SK-N-SH (cell line): ENCODE measurements at regions not wholly inside any gene's neighbourhood (a gene's known extent, or its start where the extent isn't known, plus 50 kb on each side); places are given as distances from the start of the nearest gene placed in this dataset.

ENCODE experiments used
- CTCF ChIA-PET: fragments of 300-600, 350-600 bp; formaldehyde crosslinking; extraction: SDS; loops from one replicate; lab custom pipeline; 2021; lab: Yijun Ruan, JAX
- POLR2A ChIA-PET: fragments of 350-600 bp; sonication (Branson Sonifier 250); formaldehyde crosslinking; extraction: SDS; loops from one replicate; lab custom pipeline; 2020; ENCODE audit warnings: antibody characterized with exemption, inconsistent platforms; lab: Yijun Ruan, JAX
- DNase-seq: peaks from one replicate; pipeline ENCODE4 v3.0.0; 2012
- H2AFZ ChIP-seq: fragments of 200-600 bp; sonication (generic); 2 replicates; pipeline ENCODE4 v1.8.1; 2016; ENCODE audit warnings: antibody characterized with exemption, mild to moderate bottlenecking, low read depth
- H3F3A ChIP-seq: fragments of 200-600 bp; sonication (generic); replicated peaks from 2 replicates; pipeline ENCODE3; 2016; ENCODE audit warnings: antibody characterized with exemption, mild to moderate bottlenecking; ENCODE audit not compliant: insufficient read depth
- H3K27ac ChIP-seq, 2 experiments: fragments of 200-500 bp in 1 of 2; fragments of 200-600 bp in 1 of 2; sonication (Bioruptor generic) in 1 of 2; sonication (generic), shearing (Covaris generic) in 1 of 2; 2 replicates each; pipeline versions ENCODE4 v1.5.1 to v1.6.1; 2014 to 2016; ENCODE audit warnings: low read depth in 2 of 2, inconsistent platforms in 1 of 2, low read length in 1 of 2, mild to moderate bottlenecking in 1 of 2, mixed read lengths in 1 of 2
- H3K27me3 ChIP-seq: fragments of 200-600 bp; sonication (generic), shearing (Covaris generic); 2 replicates; pipeline ENCODE4 v1.6.1; 2016; ENCODE audit warnings: mixed run types; ENCODE audit not compliant: insufficient read depth
- H3K36me3 ChIP-seq, 2 experiments: fragments of 200-500 bp in 1 of 2; fragments of 200-600 bp in 1 of 2; sonication (Bioruptor generic) in 1 of 2; sonication (generic) in 1 of 2; replicated peaks in 1 of 2; 2 replicates each; pipeline versions ENCODE3 to v1.5.1; 2014 to 2016; ENCODE audit warnings: low read length in 1 of 2, mild to moderate bottlenecking in 1 of 2; ENCODE audit not compliant: insufficient read depth in 2 of 2, control insufficient read depth in 1 of 2
- H3K4me1 ChIP-seq, 2 experiments: fragments of 200-500 bp in 1 of 2; fragments of 200-600 bp in 1 of 2; sonication (Bioruptor generic) in 1 of 2; sonication (generic), shearing (Covaris generic) in 1 of 2; 2 replicates each; pipeline versions ENCODE4 v1.5.1 to v1.6.1; 2014 to 2016; ENCODE audit warnings: low read depth in 1 of 2, low read length in 1 of 2, mixed run types in 1 of 2; ENCODE audit not compliant: insufficient read depth in 2 of 2, control insufficient read depth in 1 of 2
- H3K4me2 ChIP-seq: fragments of 200-600 bp; sonication (generic), shearing (Covaris generic); 2 replicates; pipeline ENCODE4 v1.6.1; 2017; ENCODE audit warnings: mixed run types
- H3K4me3 ChIP-seq, 2 experiments: fragments of 200-500 bp in 1 of 2; fragments of 200-600 bp in 1 of 2; sonication (Bioruptor generic) in 1 of 2; sonication (generic), shearing (Covaris generic) in 1 of 2; 2 replicates each; pipeline versions ENCODE4 v1.5.1 to v1.8.1; 2014 to 2016; ENCODE audit warnings: low read depth in 2 of 2, inconsistent platforms in 1 of 2, low read length in 1 of 2, mild to moderate bottlenecking in 1 of 2, mixed read lengths in 1 of 2, moderate library complexity in 1 of 2
- H3K79me2 ChIP-seq: fragments of 200-600 bp; sonication (generic); 2 replicates; pipeline ENCODE4 v1.8.1; 2017; ENCODE audit warnings: mild to moderate bottlenecking; ENCODE audit not compliant: insufficient read depth
- H3K9ac ChIP-seq: fragments of 200-600 bp; sonication (generic); 2 replicates; pipeline ENCODE4 v1.6.1; 2017; ENCODE audit warnings: mixed run types
- H3K9me2 ChIP-seq: fragments of 200-600 bp; sonication (generic); 2 replicates; pipeline ENCODE4 v1.6.1; 2017; ENCODE audit warnings: mixed run types
- H3K9me3 ChIP-seq: fragments of 200-600 bp; sonication (generic); 2 replicates; pipeline ENCODE4 v1.6.1; 2017; ENCODE audit warnings: mixed run types, mild to moderate bottlenecking, moderate library complexity
- H4K20me1 ChIP-seq: fragments of 200-600 bp; sonication (generic); 2 replicates; pipeline ENCODE4 v1.6.1; 2017; ENCODE audit warnings: mild to moderate bottlenecking, mixed run types; ENCODE audit not compliant: insufficient read depth
- CHD2 ChIP-seq: fragments of 150-350 bp; IDR thresholded peaks from 2 replicates; pipeline ENCODE4 v1.6.1; 2018; ENCODE audit warnings: low read length; ENCODE audit not compliant: partially characterized antibody
- EZH2phosphoT487 ChIP-seq: fragments of 200-600 bp; sonication (generic); IDR thresholded peaks from 2 replicates; pipeline ENCODE4 v1.6.1; 2017; ENCODE audit warnings: low read depth, mixed run types, mild to moderate bottlenecking, antibody characterized with exemption, moderate library complexity, borderline replicate concordance
- GABPA ChIP-seq: IDR thresholded peaks from 2 replicates; pipeline ENCODE4 v1.4.0; 2012; ENCODE audit warnings: low read depth, mild to moderate bottlenecking
- JUND ChIP-seq: IDR thresholded peaks from 2 replicates; pipeline ENCODE4 v1.4.0; 2012
- MXI1 ChIP-seq: IDR thresholded peaks from 2 replicates; pipeline ENCODE4 v1.6.1; 2012; ENCODE audit warnings: mild to moderate bottlenecking, low read depth, low read length, improper control_type of control experiment
- NRF1 ChIP-seq: IDR thresholded peaks from 2 replicates; pipeline ENCODE4 v1.6.1; 2012; ENCODE audit warnings: low read depth, mild to moderate bottlenecking, low read length
- RAD21 ChIP-seq: IDR thresholded peaks from 2 replicates; pipeline ENCODE4 v1.6.1; 2012; ENCODE audit warnings: mild to moderate bottlenecking, low read length
- RCOR1 ChIP-seq: fragments of 150-350 bp; IDR thresholded peaks from 2 replicates; pipeline ENCODE4 v1.6.1; 2017; ENCODE audit warnings: antibody characterized with exemption, low read length
- TAF1 ChIP-seq: IDR thresholded peaks from 2 replicates; pipeline ENCODE4 v1.6.1; 2012; ENCODE audit warnings: low read depth, mild to moderate bottlenecking, low read length, moderate library complexity, borderline replicate concordance
- YY1 ChIP-seq: IDR thresholded peaks from 2 replicates; pipeline ENCODE4 v1.4.0; 2012; ENCODE audit warnings: low read depth, mild to moderate bottlenecking
- WGBS: methylation state at CpG from one replicate; pipeline ENCODE4 v1.1.6; 2017; ENCODE audit warnings: low lambda C conversion rate; 5-methylcytosine and 5-hydroxymethylcytosine counted together
- TF ChIP-seq, protein P1 (sequence below): fragments of 150-350 bp; IDR thresholded peaks from 2 replicates; pipeline ENCODE4 v1.6.1; 2016; ENCODE audit warnings: mild to moderate bottlenecking, low read depth, low read length
- TF ChIP-seq, protein P2 (sequence below): IDR thresholded peaks from 2 replicates; pipeline ENCODE4; 2012
- TF ChIP-seq, protein P3 (sequence below): fragments of 150-350 bp; IDR thresholded peaks from 2 replicates; pipeline ENCODE4 v1.6.1; 2017; ENCODE audit warnings: antibody characterized with exemption, low read length, low read depth, borderline replicate concordance
- TF ChIP-seq, protein P4 (sequence below): IDR thresholded peaks from 2 replicates; pipeline ENCODE4 v1.6.1; 2012; ENCODE audit warnings: mild to moderate bottlenecking, low read depth, low read length, moderate library complexity

DNA sequence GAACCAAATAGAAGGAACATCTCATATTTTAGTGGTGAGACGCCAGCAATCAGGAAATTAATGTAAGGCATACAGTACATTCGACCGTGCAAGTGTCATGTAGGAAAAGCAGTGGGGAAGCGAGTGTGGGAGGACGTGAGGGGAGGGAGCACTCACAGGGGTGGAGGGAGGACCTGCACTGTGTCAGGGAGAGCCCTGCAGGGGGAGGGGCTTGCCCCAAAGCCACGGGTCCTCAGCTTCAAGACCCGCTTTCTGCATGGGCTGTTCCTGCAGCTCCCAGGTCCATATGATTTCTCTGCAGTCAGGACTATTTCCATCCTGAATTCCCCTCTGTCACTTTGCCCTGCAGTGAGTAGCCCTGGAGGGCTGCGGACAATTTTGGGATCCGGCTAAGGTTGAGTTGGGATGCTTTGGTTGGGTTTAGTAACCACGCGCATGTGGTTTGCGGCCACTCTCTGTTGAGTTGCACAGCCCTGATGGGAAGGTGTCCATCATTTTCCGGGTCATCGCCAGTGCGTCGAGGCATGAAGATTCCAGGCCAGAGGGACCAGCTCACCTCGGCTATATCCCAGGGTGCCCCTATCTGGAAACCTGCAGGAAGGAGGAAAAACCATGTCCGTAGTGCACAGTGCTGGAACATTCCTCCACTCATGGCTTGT, 61.9 kb downstream of the IRX1 start:
- Histone ChIP-seq H3K27me3 (no peaks in the 10 kb centered on the region), H4K20me1 (no peaks in the 10 kb centered on the region), H2AFZ (no peak overlapping the region), H3K9me2 (no peaks in the 10 kb centered on the region), H3K4me3 (no peak overlapping the region), H3K9ac (no peak overlapping the region), H3K4me1 (no peaks in the 10 kb centered on the region), H3K79me2 (no peaks in the 10 kb centered on the region), H3F3A (no peaks in the 10 kb centered on the region), H3K4me2 (no peak overlapping the region), H3K36me3 (no peaks in the 10 kb centered on the region), H3K27ac (no peak overlapping the region), H3K9me3 (no peaks in the 10 kb centered on the region)
- DNase-seq = no peak
- 30% methylated on average over 16 of the region's 18 CpGs for WGBS
- ChIA-PET CTCF (no interaction called here), POLR2A (no interaction called here)
- TF ChIP-seq RCOR1 (no peak), MXI1 (no peak), YY1 (no peak), CHD2 (no peak), NRF1 (no peak), GABPA (no peak), RAD21 (no peak), TAF1 (no peak), JUND (no peak), EZH2phosphoT487 (no peak)
- TF ChIP-seq, protein P1, sequence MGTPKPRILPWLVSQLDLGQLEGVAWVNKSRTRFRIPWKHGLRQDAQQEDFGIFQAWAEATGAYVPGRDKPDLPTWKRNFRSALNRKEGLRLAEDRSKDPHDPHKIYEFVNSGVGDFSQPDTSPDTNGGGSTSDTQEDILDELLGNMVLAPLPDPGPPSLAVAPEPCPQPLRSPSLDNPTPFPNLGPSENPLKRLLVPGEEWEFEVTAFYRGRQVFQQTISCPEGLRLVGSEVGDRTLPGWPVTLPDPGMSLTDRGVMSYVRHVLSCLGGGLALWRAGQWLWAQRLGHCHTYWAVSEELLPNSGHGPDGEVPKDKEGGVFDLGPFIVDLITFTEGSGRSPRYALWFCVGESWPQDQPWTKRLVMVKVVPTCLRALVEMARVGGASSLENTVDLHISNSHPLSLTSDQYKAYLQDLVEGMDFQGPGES = no peak
- TF ChIP-seq, protein P2, sequence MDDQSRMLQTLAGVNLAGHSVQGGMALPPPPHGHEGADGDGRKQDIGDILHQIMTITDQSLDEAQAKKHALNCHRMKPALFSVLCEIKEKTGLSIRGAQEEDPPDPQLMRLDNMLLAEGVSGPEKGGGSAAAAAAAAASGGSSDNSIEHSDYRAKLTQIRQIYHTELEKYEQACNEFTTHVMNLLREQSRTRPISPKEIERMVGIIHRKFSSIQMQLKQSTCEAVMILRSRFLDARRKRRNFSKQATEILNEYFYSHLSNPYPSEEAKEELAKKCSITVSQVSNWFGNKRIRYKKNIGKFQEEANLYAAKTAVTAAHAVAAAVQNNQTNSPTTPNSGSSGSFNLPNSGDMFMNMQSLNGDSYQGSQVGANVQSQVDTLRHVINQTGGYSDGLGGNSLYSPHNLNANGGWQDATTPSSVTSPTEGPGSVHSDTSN = no peak
- TF ChIP-seq, protein P3, sequence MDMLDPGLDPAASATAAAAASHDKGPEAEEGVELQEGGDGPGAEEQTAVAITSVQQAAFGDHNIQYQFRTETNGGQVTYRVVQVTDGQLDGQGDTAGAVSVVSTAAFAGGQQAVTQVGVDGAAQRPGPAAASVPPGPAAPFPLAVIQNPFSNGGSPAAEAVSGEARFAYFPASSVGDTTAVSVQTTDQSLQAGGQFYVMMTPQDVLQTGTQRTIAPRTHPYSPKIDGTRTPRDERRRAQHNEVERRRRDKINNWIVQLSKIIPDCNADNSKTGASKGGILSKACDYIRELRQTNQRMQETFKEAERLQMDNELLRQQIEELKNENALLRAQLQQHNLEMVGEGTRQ = no peak
- TF ChIP-seq, protein P4, sequence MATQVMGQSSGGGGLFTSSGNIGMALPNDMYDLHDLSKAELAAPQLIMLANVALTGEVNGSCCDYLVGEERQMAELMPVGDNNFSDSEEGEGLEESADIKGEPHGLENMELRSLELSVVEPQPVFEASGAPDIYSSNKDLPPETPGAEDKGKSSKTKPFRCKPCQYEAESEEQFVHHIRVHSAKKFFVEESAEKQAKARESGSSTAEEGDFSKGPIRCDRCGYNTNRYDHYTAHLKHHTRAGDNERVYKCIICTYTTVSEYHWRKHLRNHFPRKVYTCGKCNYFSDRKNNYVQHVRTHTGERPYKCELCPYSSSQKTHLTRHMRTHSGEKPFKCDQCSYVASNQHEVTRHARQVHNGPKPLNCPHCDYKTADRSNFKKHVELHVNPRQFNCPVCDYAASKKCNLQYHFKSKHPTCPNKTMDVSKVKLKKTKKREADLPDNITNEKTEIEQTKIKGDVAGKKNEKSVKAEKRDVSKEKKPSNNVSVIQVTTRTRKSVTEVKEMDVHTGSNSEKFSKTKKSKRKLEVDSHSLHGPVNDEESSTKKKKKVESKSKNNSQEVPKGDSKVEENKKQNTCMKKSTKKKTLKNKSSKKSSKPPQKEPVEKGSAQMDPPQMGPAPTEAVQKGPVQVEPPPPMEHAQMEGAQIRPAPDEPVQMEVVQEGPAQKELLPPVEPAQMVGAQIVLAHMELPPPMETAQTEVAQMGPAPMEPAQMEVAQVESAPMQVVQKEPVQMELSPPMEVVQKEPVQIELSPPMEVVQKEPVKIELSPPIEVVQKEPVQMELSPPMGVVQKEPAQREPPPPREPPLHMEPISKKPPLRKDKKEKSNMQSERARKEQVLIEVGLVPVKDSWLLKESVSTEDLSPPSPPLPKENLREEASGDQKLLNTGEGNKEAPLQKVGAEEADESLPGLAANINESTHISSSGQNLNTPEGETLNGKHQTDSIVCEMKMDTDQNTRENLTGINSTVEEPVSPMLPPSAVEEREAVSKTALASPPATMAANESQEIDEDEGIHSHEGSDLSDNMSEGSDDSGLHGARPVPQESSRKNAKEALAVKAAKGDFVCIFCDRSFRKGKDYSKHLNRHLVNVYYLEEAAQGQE = no peak
